Keratinocyte (primary cell): ENCODE measurements at regions not wholly inside any gene's neighbourhood (a gene's known extent, or its start where the extent isn't known, plus 50 kb on each side); places are given as distances from the start of the nearest gene placed in this dataset.

Source experiments
- DNase-seq: peaks from one replicate; pipeline ENCODE4 v3.0.0-alpha.2; 2011; ENCODE audit warnings: low read depth, missing footprints, low spot score
- FAIRE-seq: peaks from 2 replicates; lab custom pipeline; 2011; peaks lifted over from hg19 to GRCh38; lab: Jason Lieb, UNC
- H2AFZ ChIP-seq: 2 replicates; pipeline ENCODE4 v1.6.0; 2012; ENCODE audit warnings: low read length, control low read depth, inconsistent platforms; ENCODE audit not compliant: control insufficient read depth
- H3K27ac ChIP-seq: 2 replicates; pipeline ENCODE4 v1.5.1; 2011; ENCODE audit warnings: low read length; ENCODE audit not compliant: control insufficient read depth, insufficient read depth
- H3K27me3 ChIP-seq: 3 replicates; pipeline ENCODE4 v1.6.0; 2011; ENCODE audit warnings: low read length; ENCODE audit not compliant: control insufficient read depth, insufficient read depth; ENCODE audit errors: extremely low read depth
- H3K36me3 ChIP-seq, 2 experiments: 2 replicates in 1 of 2; 3 replicates in 1 of 2; pipeline ENCODE4 v1.5.1; 2011; ENCODE audit warnings: low read length in 2 of 2, mild to moderate bottlenecking in 1 of 2; ENCODE audit not compliant: control insufficient read depth in 2 of 2, insufficient read depth in 2 of 2; ENCODE audit errors: extremely low read depth in 1 of 2
- H3K4me1 ChIP-seq: 3 replicates; pipeline ENCODE4 v1.5.1; 2011; ENCODE audit warnings: low read length; ENCODE audit not compliant: control insufficient read depth, insufficient read depth; ENCODE audit errors: extremely low read depth
- H3K4me2 ChIP-seq: 3 replicates; pipeline ENCODE4 v1.6.0; 2011; ENCODE audit warnings: low read depth, low read length; ENCODE audit not compliant: control insufficient read depth, insufficient read depth; ENCODE audit errors: extremely low read depth
- H3K4me3 ChIP-seq, 3 experiments: fragments of 200-600 bp in 1 of 3; sonication (generic) in 1 of 3; 2 replicates in 2 of 3; 3 replicates in 1 of 3; pipeline ENCODE4 v1.5.1; 2011 to 2016; ENCODE audit warnings: low read length in 3 of 3, mild to moderate bottlenecking in 3 of 3, control low read depth in 2 of 3, inconsistent platforms in 1 of 3, low read depth in 1 of 3, mixed read lengths in 1 of 3, mixed run types in 1 of 3, moderate library complexity in 1 of 3; ENCODE audit not compliant: control insufficient read depth in 2 of 3, insufficient read depth in 2 of 3; ENCODE audit errors: extremely low read depth in 1 of 3
- H3K79me2 ChIP-seq: 2 replicates; pipeline ENCODE4 v1.6.0; 2012; ENCODE audit warnings: low read length; ENCODE audit not compliant: control insufficient read depth, insufficient read depth
- H3K9ac ChIP-seq: 3 replicates; pipeline ENCODE4 v1.6.0; 2011; ENCODE audit warnings: low read length; ENCODE audit not compliant: control insufficient read depth, insufficient read depth; ENCODE audit errors: extremely low read depth
- H3K9me1 ChIP-seq: 3 replicates; pipeline ENCODE4 v1.6.0; 2011; ENCODE audit warnings: low read length; ENCODE audit not compliant: control insufficient read depth, insufficient read depth; ENCODE audit errors: extremely low read depth
- H3K9me3 ChIP-seq: 2 replicates; pipeline ENCODE4 v1.5.1; 2012; ENCODE audit warnings: low read depth, low read length; ENCODE audit not compliant: control insufficient read depth
- H4K20me1 ChIP-seq: 3 replicates; pipeline ENCODE4 v1.6.0; 2011; ENCODE audit warnings: low read length; ENCODE audit not compliant: control insufficient read depth, insufficient read depth; ENCODE audit errors: extremely low read depth
- EZH2 ChIP-seq: IDR thresholded peaks from one replicate; pipeline ENCODE4 v1.6.1; 2012; ENCODE audit warnings: inconsistent platforms, mild to moderate bottlenecking, low read length, moderate library complexity
- dilution Hi-C: fragments of 300-500 bp; cut with MboI; formaldehyde crosslinking; loops from one replicate; pipeline ENCODE4 v1.7.0; 2020; ENCODE audit warnings: low sequenced_read_pairs; ENCODE audit not compliant: extremely low pct_ligation_motif_present
- TF ChIP-seq, protein P1 (sequence below), 3 experiments: IDR thresholded peaks in 1 of 3; conservative IDR thresholded peaks in 1 of 3; optimal IDR thresholded peaks in 1 of 3; 2 replicates in 2 of 3; 3 replicates in 1 of 3; pipeline versions ENCODE3 to v1.5.1; 2011; ENCODE audit warnings: low read length in 3 of 3, mild to moderate bottlenecking in 3 of 3, moderate library complexity in 2 of 3, control low read depth in 1 of 3, inconsistent platforms in 1 of 3; ENCODE audit not compliant: insufficient read depth in 2 of 3; ENCODE audit errors: extremely low read depth in 1 of 3

DNA sequence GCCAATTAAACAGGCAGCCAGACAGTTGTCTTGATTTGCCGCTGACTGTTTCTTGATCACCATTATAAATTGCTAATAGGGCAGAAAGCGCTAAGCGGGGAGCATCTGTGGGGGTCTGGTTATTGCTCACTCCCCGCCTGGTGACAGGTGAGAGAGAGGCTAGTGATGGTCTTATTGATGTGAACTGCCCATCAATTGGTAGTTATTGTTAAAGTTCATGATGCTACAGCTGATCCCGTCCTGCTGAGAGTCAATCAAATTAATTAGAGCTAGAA, 148.5 kb downstream of the LNPK start:
- no peak for DNase-seq
- Histone ChIP-seq H3K36me3 (no peaks in the 10 kb centered on the region), H3K9me1 (no peaks in the 10 kb centered on the region), H3K27me3 (no peaks in the 10 kb centered on the region), H3K79me2 (no peaks in the 10 kb centered on the region), H3K4me3 (no peak overlapping the region), H3K9ac (no peak overlapping the region), H4K20me1 (no peaks in the 10 kb centered on the region), H3K27ac (no peak overlapping the region), H2AFZ (no peak overlapping the region), H3K9me3 (no peaks in the 10 kb centered on the region), H3K4me2 (no peak overlapping the region), H3K4me1 (peaks cover 12% of the 10 kb centered on the region)
- dilution Hi-C loops, result no loop called here
- no peak for FAIRE-seq
- no peak for TF ChIP-seq EZH2
- TF ChIP-seq, protein P1, sequence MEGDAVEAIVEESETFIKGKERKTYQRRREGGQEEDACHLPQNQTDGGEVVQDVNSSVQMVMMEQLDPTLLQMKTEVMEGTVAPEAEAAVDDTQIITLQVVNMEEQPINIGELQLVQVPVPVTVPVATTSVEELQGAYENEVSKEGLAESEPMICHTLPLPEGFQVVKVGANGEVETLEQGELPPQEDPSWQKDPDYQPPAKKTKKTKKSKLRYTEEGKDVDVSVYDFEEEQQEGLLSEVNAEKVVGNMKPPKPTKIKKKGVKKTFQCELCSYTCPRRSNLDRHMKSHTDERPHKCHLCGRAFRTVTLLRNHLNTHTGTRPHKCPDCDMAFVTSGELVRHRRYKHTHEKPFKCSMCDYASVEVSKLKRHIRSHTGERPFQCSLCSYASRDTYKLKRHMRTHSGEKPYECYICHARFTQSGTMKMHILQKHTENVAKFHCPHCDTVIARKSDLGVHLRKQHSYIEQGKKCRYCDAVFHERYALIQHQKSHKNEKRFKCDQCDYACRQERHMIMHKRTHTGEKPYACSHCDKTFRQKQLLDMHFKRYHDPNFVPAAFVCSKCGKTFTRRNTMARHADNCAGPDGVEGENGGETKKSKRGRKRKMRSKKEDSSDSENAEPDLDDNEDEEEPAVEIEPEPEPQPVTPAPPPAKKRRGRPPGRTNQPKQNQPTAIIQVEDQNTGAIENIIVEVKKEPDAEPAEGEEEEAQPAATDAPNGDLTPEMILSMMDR (optimal IDR thresholded peaks at IDR 0.05 in 1 of 3, IDR thresholded peaks at IDR 0.05 in 1 of 3, conservative IDR thresholded peaks at IDR 0.05 in 1 of 3; ENCODE audit: extremely low read depth in 1 of 3, insufficient read depth in 2 of 3, low read length in 3 of 3), result no peak

DNA sequence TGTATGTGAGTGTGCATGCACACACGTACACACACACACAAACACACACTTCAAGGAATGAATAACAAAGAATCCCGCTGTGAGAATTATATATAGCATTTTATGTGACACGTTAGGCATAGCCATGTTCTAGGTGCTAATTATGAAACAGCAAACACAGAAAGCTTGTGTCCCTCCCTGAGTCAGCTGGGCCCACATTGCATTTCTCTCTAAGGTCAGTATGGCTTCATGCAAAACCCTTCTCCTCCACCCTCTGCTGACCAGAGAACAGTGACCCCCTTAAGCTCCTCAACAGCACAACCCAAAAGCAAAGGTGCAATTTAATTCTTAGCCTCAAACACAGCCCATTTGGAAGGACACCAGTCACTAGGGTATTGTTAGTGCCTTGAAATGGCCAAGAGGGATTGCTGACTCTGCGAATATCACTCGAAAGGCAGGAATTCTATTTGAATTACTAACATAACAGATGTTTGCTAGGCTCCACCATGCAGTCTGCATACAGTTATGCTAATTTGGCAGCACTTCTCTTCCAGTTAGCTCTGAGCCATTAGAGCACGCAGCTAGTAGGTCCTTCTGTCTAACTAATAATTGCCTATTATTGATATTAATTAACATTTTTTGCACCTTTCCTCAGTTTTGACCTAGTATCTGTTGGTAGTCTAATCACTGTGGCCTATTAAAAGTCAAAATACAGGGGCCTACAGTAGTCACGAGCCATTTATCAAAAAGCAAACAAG, 149.0 kb downstream of the LNPK start:
- Histone ChIP-seq H3K27me3 (no peaks in the 10 kb centered on the region), H3K9ac (no peak overlapping the region), H3K79me2 (no peaks in the 10 kb centered on the region), H3K27ac (no peak overlapping the region), H3K36me3 (no peaks in the 10 kb centered on the region), H3K9me1 (no peaks in the 10 kb centered on the region), H4K20me1 (no peaks in the 10 kb centered on the region), H3K4me3 (no peak overlapping the region), H2AFZ (no peak overlapping the region), H3K9me3 (no peaks in the 10 kb centered on the region), H3K4me1 (peaks cover 12% of the 10 kb centered on the region), H3K4me2 (no peak overlapping the region)
- dilution Hi-C loops, result no loop called here
- no peak for DNase-seq
- FAIRE-seq, result no peak
- TF ChIP-seq EZH2, result no peak
- TF ChIP-seq, protein P1 (optimal IDR thresholded peaks at IDR 0.05 in 1 of 3, IDR thresholded peaks at IDR 0.05 in 1 of 3, conservative IDR thresholded peaks at IDR 0.05 in 1 of 3; ENCODE audit: extremely low read depth in 1 of 3, insufficient read depth in 2 of 3, low read length in 3 of 3), result no peak
